ENCODE measurements at regions not wholly inside any gene's neighbourhood (a gene's known extent, or its start where the extent isn't known, plus 50 kb on each side); places are given as distances from the start of the nearest gene placed in this dataset.
"Not testable (repeated sequence)": the region's sequence is repeated elsewhere in the genome, so short reads cannot be mapped to it uniquely, and the experiment has no call there.

DNA sequence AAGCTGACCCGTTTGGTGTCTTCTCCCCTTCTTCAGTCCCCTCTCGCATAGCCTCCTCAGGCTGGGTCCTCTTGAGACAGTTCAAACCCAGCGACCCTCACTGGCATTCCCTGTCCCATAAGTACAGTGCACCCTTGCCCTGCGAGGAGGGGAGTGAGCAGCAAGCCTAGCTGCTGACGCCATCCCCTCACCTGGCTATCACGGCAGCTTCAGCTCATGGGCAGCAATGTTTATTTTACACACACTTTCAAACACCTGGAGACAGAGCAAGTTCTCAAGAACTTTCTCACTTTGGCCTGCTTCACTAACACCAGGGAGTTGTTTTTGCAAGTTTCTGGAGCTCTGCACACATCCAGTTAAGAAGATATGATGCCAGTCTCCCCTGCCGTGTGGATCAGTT lies 189.6 kb upstream of the E2F8 start:
- ATAC-seq: no peak

DNA sequence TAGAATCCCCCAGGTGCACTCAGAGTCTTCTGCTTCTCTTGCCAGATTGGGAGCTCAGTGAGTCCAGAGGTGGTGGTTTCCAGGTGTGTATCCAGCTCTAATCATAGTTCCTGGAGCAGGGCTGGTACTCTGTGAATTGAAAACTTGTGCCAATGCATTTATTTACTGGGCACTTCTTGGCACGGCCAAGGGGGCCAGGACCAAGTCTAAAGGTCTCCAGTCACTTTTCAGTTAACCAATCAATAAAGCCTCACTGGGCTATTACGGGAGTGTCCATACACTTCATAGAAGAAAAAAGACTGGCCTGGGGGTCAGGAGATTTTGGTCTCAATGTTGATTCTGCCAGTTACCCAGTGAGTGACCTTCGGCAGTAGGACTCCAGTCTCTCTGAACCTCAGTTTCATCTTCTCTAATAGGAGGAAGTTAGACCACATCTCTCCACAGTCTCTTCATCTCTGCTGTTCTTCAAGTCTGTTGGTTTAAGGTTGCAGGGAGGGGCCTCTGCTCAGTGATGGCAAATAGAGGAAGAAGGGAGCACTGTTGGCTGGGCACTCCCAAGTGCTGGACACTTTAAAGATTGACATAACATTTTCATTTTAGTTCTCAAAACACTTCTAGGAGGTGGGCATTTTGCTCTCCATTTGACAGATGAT lies 188.5 kb upstream of the E2F8 start:
- ATAC-seq: no peak

DNA sequence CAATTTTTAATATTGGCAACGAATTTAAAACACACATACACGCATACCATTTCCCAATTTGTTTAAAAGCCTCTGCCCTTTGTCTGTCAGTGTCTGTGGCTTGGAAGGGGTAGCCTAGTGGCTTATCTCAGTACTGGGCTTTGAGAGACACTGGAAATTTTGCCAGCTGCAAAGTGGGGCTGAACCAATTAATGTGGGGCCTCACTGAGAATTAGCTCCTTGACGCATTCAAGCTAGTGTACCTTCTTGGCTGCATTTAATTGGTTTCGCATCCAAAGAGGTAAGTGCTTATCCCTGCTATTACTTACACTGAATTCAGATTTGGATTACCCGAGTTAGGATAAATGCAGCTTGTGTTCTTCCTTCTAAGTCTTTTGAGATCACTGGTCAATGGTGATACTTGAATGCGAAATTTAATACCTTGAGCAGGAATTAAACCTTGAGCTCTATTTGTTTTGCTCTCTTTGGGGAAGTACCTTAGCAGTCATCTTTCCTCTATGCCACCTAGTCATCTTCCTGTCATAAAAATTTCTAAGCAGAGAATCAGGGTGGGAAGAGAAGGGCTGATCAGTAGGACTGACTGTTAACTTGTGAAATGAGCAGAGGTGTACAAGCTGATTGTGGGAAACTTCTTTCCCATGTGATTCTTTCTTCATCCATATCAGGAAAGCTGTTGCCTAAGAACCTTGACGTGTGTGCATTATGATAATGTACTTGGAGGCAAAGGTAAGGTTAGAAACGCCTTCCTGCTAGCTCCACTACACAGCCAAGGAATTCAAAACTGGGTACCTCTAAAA lies 187.7 kb upstream of the E2F8 start:
- peak; percentile 67 for ATAC-seq

DNA sequence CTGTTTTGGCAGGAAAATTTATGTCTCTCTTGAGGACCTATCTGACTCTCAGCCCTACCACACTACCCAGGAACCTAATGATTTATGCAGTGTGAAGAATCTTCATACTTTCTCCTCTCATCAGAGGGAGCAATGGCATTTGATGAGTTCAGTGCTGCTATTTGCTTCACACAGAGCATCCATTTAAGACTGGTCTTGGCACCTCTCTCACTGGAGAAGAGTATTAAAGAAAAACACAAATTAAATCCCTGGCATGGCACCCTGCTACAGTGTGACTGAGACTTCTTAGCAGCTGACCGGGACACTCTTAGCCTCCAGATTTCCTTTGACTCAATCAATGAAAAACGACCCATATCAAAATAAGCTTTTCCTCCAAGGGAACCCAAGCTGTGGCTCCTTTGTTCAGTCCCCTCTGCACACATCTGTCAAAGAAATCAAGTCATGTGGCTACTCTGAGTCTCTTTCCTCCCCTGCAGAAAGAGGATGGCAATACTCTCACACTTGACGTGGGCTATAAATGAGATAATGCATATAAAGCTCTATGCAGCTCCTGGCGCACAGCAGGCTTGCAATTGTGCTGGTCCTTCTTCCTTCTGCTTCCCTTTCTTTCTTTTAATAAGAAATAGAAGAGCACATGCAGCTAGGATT lies 186.1 kb upstream of the E2F8 start:
- ATAC-seq: no peak

DNA sequence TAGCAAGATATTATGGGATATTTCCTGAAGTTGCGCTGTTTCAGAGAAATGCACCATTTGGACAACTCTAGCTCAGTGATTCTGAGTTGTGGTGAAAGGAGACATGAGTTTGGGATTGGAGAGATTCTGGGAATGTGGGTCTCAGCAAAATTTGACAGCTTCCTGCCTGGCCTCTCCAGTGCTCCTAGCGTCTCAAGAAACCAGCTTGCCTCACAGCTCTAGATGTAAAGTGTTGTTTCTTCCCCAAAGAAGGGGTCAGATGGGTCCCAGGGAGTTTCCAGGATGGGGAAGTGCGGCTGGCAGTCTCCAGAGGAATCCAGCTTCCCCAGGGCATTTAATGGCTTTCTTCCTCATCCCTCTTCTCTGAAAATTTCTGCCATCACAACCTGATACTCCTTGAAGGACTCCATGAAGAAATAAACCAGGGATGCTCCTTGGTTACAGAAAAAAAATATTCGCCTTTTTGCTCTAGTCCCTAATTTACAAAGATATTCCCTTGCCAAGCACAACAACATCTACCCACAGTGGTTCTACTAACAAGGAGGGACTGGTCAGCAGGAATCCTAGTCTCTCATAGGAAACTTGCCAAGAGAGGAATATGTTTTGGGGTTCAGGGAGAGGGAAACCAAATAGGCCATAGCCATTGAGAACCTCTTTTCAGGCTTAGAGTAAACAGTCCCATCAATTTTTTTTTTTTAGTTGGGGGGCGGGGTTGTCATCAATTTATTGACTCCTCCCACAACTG lies 185.4 kb upstream of the E2F8 start:
- ATAC-seq: no peak

DNA sequence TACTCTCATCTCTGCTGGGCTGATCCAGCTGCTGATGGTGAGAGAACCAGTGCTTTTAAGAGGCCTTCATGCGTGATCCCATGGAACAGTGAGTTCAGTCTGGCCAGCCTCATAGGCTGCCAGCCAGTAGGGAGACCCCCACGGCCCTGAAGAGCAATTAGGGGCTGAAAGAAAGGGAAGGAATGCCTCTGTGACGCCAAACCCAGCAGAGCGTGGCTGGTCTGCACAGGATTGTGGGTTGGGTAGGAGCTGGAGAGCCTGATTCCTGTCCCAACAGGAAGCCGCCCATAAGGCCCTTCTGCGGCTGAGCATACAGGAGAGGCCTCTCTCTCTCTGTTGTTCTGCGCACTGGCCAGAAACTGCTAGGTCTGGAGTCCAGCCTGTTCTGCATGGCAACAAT lies 181.5 kb upstream of the E2F8 start:
- no peak for ATAC-seq

DNA sequence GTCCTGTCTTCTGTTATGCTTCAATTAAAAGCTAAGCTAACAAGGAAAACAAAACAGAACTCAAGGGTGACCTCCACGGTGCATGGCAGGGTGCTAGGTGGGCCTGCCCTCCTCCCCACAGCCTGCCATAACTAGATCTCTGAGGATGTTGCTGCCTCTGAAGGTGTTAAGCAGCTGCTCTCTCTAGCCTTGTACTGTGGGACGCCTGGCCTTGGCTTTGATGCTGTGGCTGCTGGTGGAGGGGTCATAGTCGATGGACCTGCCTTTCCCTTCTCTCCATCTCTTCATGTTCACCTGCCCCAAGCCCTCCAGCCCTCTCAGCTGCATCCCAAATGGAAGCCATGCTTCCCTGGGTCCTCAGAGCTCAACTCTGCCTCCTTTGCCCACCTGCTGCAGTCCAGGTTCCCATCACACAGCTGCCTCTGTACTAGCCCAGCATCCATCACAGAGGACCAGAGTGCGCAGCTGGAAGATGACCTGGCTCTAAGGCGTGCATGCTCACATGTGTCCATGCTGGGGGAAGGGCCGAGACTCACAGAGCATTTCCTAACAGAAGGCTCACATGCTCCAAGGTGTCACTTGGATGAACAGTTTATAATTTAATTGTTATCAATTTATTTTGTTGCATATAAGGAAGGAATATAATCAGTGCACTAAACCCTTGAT lies 180.3 kb upstream of the E2F8 start:
- no peak for ATAC-seq

DNA sequence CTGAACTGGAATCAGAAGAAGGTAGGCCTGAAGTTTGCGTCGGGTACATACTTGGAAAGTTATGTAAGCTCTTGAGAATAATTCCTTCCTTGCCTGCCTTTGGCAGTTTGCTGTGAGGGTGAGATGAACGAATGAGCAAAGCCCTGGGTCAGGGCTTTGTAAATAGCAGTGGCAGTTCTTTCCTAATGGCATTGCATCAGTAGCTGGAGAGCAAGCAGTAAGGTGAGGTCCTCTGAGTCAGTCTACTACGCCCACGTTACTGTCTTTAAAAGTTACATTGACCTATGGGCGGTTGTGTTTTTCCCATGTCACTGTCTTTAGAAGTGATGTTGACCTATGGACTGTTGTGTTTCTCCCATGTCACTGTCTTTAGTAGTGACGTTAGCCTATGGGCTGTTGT lies 179.1 kb upstream of the E2F8 start:
- ATAC-seq: peak; percentile 94

DNA sequence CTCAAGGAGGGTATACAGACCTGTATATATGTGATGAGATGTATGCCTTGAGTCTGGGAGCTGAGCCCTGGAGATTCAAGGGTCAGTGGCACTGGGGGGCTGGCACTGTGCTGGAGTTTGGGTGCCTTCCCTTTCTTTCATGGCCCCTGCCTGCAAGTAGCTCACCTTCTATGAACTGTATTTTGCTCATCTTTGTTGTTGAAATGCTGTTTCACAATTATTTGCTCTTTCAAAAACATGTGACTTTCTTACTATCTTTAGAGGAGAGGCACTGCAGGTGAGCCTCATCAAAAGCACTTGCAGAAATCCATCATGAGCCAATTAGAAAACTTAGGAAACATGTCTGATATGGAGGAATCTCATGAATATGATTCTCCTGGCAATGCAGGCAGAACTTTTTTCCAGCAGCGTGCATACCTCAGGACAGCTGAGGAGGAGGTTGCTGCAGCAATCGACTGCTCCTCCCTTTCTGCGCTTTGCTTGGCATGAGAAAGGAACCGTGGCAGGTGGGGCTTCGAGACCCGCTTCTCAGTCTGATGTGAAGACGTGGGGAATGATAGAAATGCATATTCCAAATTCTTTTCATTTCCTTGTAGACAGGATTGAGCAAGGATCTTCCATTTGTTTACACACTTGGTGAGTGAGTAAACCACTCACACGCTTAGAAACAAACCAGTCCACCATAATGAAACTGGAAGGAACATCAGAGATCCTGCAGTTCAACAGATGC lies 178.4 kb upstream of the E2F8 start:
- peak; percentile 27 for ATAC-seq

DNA sequence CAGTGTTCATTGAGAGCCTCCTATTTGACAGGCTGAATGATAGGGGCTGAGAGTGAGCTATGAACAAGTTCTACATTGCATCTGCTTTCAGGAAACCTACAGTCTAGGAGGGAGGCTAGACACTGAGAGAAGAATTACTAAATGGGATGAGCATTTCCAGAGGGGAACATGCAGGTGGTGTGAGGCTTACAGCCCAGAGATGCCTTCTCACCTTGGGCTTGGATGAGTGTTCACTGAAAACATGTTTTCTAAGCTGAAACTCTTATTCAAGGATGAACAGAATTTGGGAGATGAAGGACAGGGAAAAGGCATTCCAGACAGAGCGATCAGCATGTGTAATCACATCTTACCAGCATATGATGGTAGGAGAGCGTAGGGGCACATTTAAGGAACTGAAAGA lies 177.5 kb upstream of the E2F8 start:
- no peak for ATAC-seq

DNA sequence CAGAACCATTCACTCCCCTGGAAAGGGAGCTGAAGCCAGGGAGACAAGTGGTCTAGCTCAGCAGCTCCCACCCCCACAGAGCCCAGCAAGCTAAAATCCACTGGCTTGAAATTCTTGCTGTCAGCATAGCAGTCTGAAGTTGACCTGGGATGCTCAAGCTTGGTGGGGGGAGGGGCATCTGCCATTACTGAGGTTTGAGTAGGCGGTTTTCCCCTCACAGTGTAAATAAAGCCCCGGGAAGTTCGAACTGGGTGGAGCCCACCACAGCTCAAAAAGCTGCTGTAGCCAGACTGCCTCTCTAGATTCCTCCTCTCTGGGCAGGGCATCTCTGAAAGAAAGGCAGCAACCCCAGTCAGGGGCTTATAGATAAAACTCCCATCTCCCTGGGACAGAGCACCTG lies 171.3 kb upstream of the E2F8 start:
- not testable (repeated sequence) for ATAC-seq

DNA sequence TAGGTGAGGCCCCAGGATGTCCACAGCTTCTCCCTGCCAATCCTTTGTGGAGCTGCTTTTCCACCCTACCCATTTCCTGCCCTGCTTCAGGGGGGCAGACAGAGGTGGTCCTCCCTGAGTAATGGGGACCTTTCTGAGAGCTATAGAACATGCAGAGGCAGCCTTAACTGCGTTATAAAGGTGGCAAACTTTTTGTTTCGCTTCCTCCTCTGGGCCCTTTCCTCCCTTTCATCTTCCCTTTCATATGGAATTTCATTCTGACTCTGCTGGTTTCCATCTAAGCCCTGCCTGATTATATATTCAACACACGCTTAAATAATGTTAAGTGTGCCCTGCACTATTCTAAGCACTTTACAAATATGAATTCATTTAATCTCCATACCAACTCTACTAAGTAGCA lies 169.3 kb upstream of the E2F8 start:
- no peak for ATAC-seq

DNA sequence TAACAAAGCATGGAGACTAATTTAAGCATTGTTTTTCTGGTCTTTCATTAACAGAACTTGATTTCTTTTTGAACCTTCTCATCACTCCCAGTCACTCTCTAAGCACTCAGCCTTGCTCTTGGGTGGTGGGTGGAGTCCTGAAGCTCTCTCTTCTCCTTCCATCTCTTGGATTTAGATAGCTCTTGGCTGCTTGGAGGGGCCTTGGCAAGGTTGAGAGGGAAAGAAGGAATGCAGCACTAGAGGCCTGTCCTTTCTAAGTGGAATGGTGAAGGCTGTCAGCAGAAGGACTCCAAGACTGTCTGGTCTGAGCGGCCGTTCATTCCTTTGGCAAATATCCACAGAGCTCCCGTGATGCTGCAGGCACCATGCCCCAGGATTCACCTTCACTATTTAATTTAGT lies 168.6 kb upstream of the E2F8 start:
- ATAC-seq: no peak

DNA sequence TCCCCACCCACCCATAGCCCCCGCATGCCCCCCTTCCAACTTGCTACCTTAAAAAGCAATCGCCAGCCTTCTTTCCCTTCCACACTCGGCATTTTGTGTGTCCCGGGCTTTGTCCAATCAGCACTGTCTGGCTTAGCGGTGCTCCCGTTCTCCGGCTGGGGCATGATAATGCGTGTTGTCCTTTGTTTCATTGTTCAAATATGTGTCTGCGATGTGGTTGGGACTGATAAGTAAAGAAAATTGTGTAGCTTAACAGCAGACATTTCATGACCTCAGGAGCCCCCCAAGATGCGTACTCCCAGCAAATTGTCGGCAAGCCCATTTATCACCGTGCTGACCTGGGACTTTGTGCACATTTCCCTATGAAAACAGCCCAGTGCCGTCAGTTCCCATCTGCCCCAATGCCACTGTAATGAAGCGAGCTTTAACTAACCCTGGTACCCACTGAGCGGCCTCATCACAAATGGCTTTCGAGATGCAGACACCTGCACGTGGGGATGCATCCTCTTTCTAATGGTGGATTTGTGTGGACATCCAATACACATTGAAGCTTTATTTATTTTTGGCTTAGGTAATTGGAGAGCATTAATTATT lies 167.0 kb upstream of the E2F8 start:
- ATAC-seq: no peak

DNA sequence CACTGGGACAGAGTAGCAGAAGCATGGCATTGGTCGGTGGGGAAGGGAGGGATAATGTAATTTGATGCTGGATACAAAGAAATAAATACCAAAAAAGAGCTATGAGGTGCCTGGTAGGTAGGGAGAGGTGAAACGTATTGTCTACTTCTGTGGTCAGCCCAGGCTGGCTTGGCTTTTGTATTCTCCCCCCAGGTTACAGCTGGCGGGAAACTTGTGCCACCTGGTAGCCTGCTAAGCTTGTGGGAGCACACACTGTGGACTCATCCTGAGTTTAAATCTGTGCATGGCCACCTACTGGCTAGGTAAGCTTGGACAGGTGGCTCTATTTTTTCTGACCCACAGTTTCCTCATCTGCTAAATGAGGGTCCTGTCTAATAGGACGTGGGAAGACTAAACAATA lies 165.2 kb upstream of the E2F8 start:
- ATAC-seq: no peak

DNA sequence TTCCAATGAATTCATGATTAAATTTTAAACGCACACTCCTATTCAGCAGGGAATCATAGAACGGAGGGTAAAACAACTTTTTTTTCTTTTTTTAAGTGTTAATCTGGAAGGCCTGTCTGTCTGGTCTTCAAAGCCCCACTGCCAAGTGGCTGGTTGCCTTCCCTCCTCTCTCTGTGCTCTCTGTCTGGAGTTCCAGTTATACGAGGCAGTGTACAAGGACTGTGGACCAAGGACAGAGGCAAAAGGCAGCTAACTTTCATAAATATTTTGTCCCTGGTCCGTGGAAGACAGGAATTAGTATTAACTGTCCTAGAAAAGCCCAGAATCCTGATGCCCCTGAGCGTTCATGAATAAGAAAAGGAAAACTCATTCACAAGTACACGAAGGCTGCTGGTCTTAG lies 164.0 kb upstream of the E2F8 start:
- no peak for ATAC-seq

DNA sequence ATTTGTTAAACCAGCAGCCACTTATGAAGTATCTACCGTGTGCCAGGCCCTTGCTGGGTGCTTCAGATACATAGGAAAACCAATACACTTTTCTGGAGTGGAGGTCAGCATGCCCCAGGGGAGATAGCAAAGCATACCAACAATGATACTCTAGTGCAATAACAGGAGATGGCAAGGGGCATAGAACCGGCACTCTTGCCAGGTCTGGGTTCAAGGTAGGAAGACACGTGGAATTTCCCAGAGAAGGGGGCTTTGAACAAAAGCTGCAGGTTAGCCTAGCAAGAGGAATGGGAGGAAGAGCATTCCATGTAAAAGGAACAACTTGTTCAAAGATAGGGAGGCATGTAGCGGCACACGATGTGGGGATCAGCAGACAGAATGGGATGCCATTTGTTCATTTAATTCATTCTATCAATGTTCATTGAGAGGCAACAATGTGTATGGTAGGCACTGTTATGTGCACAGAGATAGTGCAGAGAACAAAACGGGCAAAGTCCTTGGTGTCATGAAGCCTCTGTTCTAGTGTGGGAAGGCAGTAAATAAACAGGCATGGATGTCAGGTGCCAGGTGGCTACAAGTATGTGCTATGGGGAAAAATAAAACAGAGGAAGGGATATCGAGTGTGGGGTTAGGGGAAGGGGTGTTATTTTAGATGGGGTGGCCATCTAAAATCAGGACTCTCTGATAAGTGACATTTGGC lies 162.6 kb upstream of the E2F8 start:
- ATAC-seq: no peak

DNA sequence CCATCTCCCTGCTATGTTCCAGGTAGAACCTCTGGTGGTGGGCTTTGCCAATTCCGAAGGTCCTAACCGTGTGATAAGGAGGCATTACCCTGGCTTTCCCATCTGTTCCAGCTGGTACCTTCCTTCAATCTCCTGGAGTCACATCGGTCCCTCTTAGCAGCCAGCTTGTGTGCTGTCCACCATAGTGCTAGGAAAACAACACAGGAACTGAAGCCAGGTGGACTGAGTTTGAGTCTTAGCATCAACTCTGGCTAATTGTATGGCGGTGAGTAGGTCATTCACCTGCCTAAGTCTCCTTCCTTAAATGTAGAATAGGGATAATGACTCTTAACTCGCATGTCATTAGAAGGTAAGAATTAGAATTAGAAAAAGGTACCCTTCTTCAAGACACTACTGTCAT lies 159.6 kb upstream of the E2F8 start:
- no peak for ATAC-seq

DNA sequence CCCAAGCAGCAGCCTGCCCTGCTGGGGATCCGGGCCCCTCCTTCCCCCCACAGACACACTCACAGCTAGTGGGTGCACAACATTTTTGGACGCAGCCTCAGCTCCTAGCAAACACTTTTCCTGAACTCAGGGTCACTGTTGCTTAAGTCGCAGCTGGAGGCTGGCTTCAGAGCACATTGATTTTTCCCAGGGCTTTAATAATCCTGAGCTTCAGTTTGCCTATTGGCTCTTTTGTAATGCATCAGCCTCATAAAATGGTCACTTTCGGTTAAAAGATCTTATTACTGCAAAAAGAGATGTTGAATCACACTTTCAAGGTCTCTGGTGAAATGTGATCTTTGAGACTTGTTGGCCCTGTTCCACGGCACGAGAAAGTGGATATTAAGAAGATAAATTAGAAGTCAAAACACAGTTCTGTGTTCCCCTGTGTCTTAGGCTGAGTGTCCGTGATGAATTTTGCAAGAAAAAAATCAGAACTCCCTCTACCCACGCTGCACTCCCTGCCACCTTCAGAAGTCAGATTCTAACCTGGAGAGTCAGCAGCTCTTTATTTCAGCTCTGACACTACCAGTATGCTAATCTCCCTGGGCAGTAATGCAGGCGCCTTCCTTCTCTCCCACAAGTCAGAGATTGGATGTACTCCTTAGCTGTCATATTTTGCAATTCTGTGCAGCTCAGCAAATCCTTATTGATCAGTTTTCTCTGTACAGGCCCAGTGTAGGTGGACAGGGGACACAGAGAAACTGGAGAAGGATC lies 158.2 kb upstream of the E2F8 start:
- ATAC-seq: no peak

DNA sequence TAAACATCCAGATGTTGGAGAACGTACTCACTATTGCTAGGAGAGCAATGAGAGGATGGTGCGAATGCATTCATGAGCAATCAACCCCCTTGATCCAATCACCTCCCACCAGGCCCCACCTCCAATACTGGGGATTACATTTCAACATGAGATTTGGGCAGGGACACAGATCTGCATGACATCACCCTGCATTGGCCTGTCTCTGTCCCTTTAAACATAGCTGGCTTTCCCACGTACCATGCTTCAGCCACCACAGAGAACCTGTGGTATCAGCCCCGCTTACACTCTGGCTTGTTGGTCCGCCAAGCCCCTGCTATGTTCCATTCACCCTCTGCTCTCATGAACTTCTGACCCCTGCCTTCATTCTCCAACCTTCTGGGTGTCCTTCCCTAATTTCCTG lies 157.5 kb upstream of the E2F8 start:
- ATAC-seq: no peak
